ENCODE measurements at regions not wholly inside any gene's neighbourhood (a gene's known extent, or its start where the extent isn't known, plus 50 kb on each side); places are given as distances from the start of the nearest gene placed in this dataset.

DNA sequence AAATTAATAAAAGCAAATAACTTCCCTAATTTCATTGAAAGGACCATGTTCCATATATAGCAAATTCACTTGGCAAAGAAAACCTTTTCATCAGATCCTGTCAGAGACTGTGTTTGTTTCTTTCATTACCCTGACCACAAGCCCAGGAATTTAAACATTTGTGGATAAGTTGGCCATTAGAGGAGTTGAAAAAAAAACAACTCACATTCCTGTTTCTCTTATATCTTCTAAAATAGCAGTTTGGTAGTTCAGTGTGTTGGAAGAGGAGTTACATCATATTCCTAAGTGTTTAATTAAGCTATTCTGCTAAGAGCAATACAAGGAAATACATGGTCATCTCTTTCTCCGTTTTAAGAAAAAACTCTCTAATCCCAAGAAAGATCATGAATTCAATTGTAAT, 505.6 kb downstream of the TLE1 start:
- TF ChIP-seq, protein P1, sequence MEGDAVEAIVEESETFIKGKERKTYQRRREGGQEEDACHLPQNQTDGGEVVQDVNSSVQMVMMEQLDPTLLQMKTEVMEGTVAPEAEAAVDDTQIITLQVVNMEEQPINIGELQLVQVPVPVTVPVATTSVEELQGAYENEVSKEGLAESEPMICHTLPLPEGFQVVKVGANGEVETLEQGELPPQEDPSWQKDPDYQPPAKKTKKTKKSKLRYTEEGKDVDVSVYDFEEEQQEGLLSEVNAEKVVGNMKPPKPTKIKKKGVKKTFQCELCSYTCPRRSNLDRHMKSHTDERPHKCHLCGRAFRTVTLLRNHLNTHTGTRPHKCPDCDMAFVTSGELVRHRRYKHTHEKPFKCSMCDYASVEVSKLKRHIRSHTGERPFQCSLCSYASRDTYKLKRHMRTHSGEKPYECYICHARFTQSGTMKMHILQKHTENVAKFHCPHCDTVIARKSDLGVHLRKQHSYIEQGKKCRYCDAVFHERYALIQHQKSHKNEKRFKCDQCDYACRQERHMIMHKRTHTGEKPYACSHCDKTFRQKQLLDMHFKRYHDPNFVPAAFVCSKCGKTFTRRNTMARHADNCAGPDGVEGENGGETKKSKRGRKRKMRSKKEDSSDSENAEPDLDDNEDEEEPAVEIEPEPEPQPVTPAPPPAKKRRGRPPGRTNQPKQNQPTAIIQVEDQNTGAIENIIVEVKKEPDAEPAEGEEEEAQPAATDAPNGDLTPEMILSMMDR (IDR thresholded peaks at IDR 0.05; ENCODE audit: borderline replicate concordance, control extremely low read depth, extremely low read depth, insufficient read depth, missing control alignments) = no peak
- no peak for DNase-seq (ENCODE audit: low spot score)
- in situ Hi-C loops (cut with MboI; ENCODE audit: low sequenced_read_pairs, unreplicated experiment) = no loop called here

DNA sequence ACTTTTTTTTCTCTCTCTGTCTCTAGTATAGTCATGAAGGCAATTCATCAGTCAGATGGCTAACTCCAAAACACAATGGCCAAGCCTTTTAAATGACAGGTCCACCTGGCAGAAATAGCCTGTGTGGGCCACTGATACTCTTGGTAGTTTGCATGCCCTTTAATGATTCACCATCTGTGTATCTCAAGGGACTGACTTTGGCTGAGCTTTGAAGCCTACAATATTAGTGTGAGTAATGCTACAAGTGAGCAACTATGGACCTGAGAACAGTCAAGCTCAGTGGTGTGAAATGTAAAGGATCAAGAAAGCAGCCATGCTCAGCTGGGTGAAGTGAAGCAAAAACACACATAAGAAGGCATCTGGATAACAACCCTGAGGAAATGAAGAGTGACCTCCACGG, 506.9 kb downstream of the TLE1 start:
- DNase-seq (ENCODE audit: low spot score) = no peak
- TF ChIP-seq, protein P1 (IDR thresholded peaks at IDR 0.05; ENCODE audit: borderline replicate concordance, control extremely low read depth, extremely low read depth, insufficient read depth, missing control alignments) = no peak
- in situ Hi-C loops (cut with MboI; ENCODE audit: low sequenced_read_pairs, unreplicated experiment) = no loop called here

GRCh38 chr9:81174023-81174422, 515.3 kb downstream of the TLE1 start:
- TF ChIP-seq, protein P1 (IDR thresholded peaks at IDR 0.05; ENCODE audit: borderline replicate concordance, control extremely low read depth, extremely low read depth, insufficient read depth, missing control alignments) = no peak
- DNase-seq (ENCODE audit: low spot score) = no peak
- in situ Hi-C loops (cut with MboI; ENCODE audit: low sequenced_read_pairs, unreplicated experiment) = no loop called here

GRCh38 chr9:81171689-81172088, 517.7 kb downstream of the TLE1 start:
- in situ Hi-C loops (cut with MboI; ENCODE audit: low sequenced_read_pairs, unreplicated experiment) = no loop called here
- TF ChIP-seq, protein P1 (IDR thresholded peaks at IDR 0.05; ENCODE audit: borderline replicate concordance, control extremely low read depth, extremely low read depth, insufficient read depth, missing control alignments) = no peak
- DNase-seq (ENCODE audit: low spot score) = no peak

GRCh38 chr9:81162361-81162760, 527.0 kb downstream of the TLE1 start:
- DNase-seq (ENCODE audit: low spot score) = no peak
- TF ChIP-seq, protein P1 (IDR thresholded peaks at IDR 0.05; ENCODE audit: borderline replicate concordance, control extremely low read depth, extremely low read depth, insufficient read depth, missing control alignments) = no peak
- in situ Hi-C loops (cut with MboI; ENCODE audit: low sequenced_read_pairs, unreplicated experiment) = no loop called here

- no peak for DNase-seq (ENCODE audit: low spot score)
- TF ChIP-seq, protein P1 (IDR thresholded peaks at IDR 0.05; ENCODE audit: borderline replicate concordance, control extremely low read depth, extremely low read depth, insufficient read depth, missing control alignments) = no peak
Observed at GRCh38 chr9:81156381-81156780, 533.0 kb downstream of the TLE1 start.

More at GRCh38 chr9:81156381-81156780, 533.0 kb downstream of the TLE1 start:
- in situ Hi-C loops (cut with MboI; ENCODE audit: low sequenced_read_pairs, unreplicated experiment) = no loop called here

All from GM13976 (cell line).